Keratinocyte (primary cell): ENCODE measurements at regions not wholly inside any gene's neighbourhood (a gene's known extent, or its start where the extent isn't known, plus 50 kb on each side); places are given as distances from the start of the nearest gene placed in this dataset.

Experiments
- DNase-seq: peaks from one replicate; pipeline ENCODE4 v3.0.0-alpha.2; 2011; ENCODE audit warnings: low read depth, missing footprints, low spot score
- FAIRE-seq: peaks from 2 replicates; lab custom pipeline; 2011; peaks lifted over from hg19 to GRCh38; lab: Jason Lieb, UNC
- H2AFZ ChIP-seq: 2 replicates; pipeline ENCODE4 v1.6.0; 2012; ENCODE audit warnings: low read length, control low read depth, inconsistent platforms; ENCODE audit not compliant: control insufficient read depth
- H3K27ac ChIP-seq: 2 replicates; pipeline ENCODE4 v1.5.1; 2011; ENCODE audit warnings: low read length; ENCODE audit not compliant: control insufficient read depth, insufficient read depth
- H3K27me3 ChIP-seq: 3 replicates; pipeline ENCODE4 v1.6.0; 2011; ENCODE audit warnings: low read length; ENCODE audit not compliant: control insufficient read depth, insufficient read depth; ENCODE audit errors: extremely low read depth
- H3K36me3 ChIP-seq, 2 experiments: 2 replicates in 1 of 2; 3 replicates in 1 of 2; pipeline ENCODE4 v1.5.1; 2011; ENCODE audit warnings: low read length in 2 of 2, mild to moderate bottlenecking in 1 of 2; ENCODE audit not compliant: control insufficient read depth in 2 of 2, insufficient read depth in 2 of 2; ENCODE audit errors: extremely low read depth in 1 of 2
- H3K4me1 ChIP-seq: 3 replicates; pipeline ENCODE4 v1.5.1; 2011; ENCODE audit warnings: low read length; ENCODE audit not compliant: control insufficient read depth, insufficient read depth; ENCODE audit errors: extremely low read depth
- H3K4me2 ChIP-seq: 3 replicates; pipeline ENCODE4 v1.6.0; 2011; ENCODE audit warnings: low read depth, low read length; ENCODE audit not compliant: control insufficient read depth, insufficient read depth; ENCODE audit errors: extremely low read depth
- H3K4me3 ChIP-seq, 3 experiments: fragments of 200-600 bp in 1 of 3; sonication (generic) in 1 of 3; 2 replicates in 2 of 3; 3 replicates in 1 of 3; pipeline ENCODE4 v1.5.1; 2011 to 2016; ENCODE audit warnings: low read length in 3 of 3, mild to moderate bottlenecking in 3 of 3, control low read depth in 2 of 3, inconsistent platforms in 1 of 3, low read depth in 1 of 3, mixed read lengths in 1 of 3, mixed run types in 1 of 3, moderate library complexity in 1 of 3; ENCODE audit not compliant: control insufficient read depth in 2 of 3, insufficient read depth in 2 of 3; ENCODE audit errors: extremely low read depth in 1 of 3
- H3K79me2 ChIP-seq: 2 replicates; pipeline ENCODE4 v1.6.0; 2012; ENCODE audit warnings: low read length; ENCODE audit not compliant: control insufficient read depth, insufficient read depth
- H3K9ac ChIP-seq: 3 replicates; pipeline ENCODE4 v1.6.0; 2011; ENCODE audit warnings: low read length; ENCODE audit not compliant: control insufficient read depth, insufficient read depth; ENCODE audit errors: extremely low read depth
- H3K9me1 ChIP-seq: 3 replicates; pipeline ENCODE4 v1.6.0; 2011; ENCODE audit warnings: low read length; ENCODE audit not compliant: control insufficient read depth, insufficient read depth; ENCODE audit errors: extremely low read depth
- H3K9me3 ChIP-seq: 2 replicates; pipeline ENCODE4 v1.5.1; 2012; ENCODE audit warnings: low read depth, low read length; ENCODE audit not compliant: control insufficient read depth
- H4K20me1 ChIP-seq: 3 replicates; pipeline ENCODE4 v1.6.0; 2011; ENCODE audit warnings: low read length; ENCODE audit not compliant: control insufficient read depth, insufficient read depth; ENCODE audit errors: extremely low read depth
- EZH2 ChIP-seq: IDR thresholded peaks from one replicate; pipeline ENCODE4 v1.6.1; 2012; ENCODE audit warnings: inconsistent platforms, mild to moderate bottlenecking, low read length, moderate library complexity
- dilution Hi-C: fragments of 300-500 bp; cut with MboI; formaldehyde crosslinking; loops from one replicate; pipeline ENCODE4 v1.7.0; 2020; ENCODE audit warnings: low sequenced_read_pairs; ENCODE audit not compliant: extremely low pct_ligation_motif_present
- TF ChIP-seq, protein P1 (sequence below), 3 experiments: IDR thresholded peaks in 1 of 3; conservative IDR thresholded peaks in 1 of 3; optimal IDR thresholded peaks in 1 of 3; 2 replicates in 2 of 3; 3 replicates in 1 of 3; pipeline versions ENCODE3 to v1.5.1; 2011; ENCODE audit warnings: low read length in 3 of 3, mild to moderate bottlenecking in 3 of 3, moderate library complexity in 2 of 3, control low read depth in 1 of 3, inconsistent platforms in 1 of 3; ENCODE audit not compliant: insufficient read depth in 2 of 3; ENCODE audit errors: extremely low read depth in 1 of 3

DNA sequence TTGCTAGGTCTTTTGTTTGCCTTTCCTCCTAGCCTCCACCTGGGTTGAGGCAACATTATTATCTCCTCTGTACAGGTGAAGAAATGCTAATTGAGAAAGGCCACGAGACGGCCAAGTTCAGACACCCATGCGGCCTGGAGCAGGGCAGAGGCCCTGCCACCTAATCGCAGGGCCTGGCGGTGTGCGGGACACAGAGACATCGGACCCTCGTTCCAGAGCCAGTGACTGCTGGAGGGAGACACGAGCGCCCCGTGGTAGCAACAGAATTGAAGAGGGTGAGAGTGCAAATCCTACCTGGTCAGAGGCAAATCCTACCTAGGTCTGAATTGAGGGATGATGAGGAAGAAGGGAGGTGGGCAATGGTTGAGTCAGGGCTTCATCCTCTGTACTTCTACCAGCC is 113.8 kb upstream of the MEF2A start:
- Histone ChIP-seq H3K4me1 (peaks cover 34% of the 10 kb centered on the region), H3K79me2 (no peaks in the 10 kb centered on the region), H3K4me2 (no peak overlapping the region), H3K4me3 (no peak overlapping the region), H3K27ac (no peak overlapping the region), H3K36me3 (no peaks in the 10 kb centered on the region), H2AFZ (no peak overlapping the region), H3K9me3 (no peaks in the 10 kb centered on the region), H3K9ac (no peak overlapping the region), H3K9me1 (no peaks in the 10 kb centered on the region), H4K20me1 (no peaks in the 10 kb centered on the region), H3K27me3 (no peaks in the 10 kb centered on the region)
- no peak for TF ChIP-seq EZH2
- TF ChIP-seq, protein P1, sequence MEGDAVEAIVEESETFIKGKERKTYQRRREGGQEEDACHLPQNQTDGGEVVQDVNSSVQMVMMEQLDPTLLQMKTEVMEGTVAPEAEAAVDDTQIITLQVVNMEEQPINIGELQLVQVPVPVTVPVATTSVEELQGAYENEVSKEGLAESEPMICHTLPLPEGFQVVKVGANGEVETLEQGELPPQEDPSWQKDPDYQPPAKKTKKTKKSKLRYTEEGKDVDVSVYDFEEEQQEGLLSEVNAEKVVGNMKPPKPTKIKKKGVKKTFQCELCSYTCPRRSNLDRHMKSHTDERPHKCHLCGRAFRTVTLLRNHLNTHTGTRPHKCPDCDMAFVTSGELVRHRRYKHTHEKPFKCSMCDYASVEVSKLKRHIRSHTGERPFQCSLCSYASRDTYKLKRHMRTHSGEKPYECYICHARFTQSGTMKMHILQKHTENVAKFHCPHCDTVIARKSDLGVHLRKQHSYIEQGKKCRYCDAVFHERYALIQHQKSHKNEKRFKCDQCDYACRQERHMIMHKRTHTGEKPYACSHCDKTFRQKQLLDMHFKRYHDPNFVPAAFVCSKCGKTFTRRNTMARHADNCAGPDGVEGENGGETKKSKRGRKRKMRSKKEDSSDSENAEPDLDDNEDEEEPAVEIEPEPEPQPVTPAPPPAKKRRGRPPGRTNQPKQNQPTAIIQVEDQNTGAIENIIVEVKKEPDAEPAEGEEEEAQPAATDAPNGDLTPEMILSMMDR (optimal IDR thresholded peaks at IDR 0.05 in 1 of 3, IDR thresholded peaks at IDR 0.05 in 1 of 3, conservative IDR thresholded peaks at IDR 0.05 in 1 of 3; ENCODE audit: extremely low read depth in 1 of 3, insufficient read depth in 2 of 3, low read length in 3 of 3) = no peak
- no peak for FAIRE-seq
- DNase-seq = no peak
- dilution Hi-C loops = no loop called here

DNA sequence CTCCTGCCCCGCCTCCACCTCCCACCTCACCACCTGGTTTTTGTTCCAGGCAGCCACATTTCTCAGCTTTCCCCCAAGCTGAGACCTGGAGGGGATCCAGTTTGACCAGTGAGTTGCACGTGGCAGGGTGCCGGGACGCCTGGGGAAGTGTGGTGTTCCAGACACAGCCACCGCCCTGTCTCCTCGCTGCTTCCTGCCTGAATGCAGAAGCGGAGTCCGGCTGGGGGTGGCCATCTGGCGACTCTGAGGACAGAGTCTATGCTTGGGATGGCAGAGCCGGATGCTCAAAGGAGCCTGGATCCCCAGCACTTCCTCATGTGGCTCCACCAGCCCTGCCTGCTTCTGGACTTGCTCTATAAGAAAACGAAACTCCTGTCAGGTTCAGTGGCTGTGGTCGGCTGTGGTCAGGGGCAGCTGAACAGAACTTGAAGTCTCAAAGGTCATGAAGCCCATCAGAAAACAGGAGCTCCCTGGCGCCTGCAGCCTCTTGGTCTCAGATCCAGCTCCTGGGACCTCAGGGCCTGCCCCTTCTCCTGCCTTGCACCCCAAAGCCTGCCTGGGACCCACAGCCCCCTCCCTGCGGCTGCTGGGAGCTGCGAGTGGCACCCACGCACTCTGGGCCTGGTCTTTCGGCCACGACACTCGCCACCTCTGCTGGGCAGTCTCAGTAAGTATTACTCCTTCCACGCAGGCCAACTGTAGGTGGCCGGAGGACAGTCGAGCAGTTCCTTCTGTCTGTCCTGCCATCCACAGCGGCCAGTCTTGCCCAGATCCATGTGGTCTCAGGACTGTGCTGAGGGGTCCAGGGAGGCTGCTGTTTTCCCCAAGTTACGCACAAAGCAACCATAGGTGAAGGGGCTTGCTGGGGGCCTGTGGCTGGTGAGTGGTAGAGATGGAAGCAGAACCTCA is 112.8 kb upstream of the MEF2A start:
- H4K20me1 ChIP-seq = no peaks in the 10 kb centered on the region
- FAIRE-seq (no peak), DNase-seq (no peak)
- H3K9me3 ChIP-seq = no peaks in the 10 kb centered on the region
- no peaks in the 10 kb centered on the region for H3K9me1 ChIP-seq
- no peaks in the 10 kb centered on the region for H3K27me3 ChIP-seq
- H3K36me3 ChIP-seq = no peaks in the 10 kb centered on the region
- no peak overlapping the region for H2AFZ ChIP-seq
- no peak overlapping the region for H3K9ac ChIP-seq
- no peak overlapping the region for H3K4me2 ChIP-seq
- H3K79me2 ChIP-seq = no peaks in the 10 kb centered on the region
- TF ChIP-seq EZH2 = no peak
- TF ChIP-seq, protein P1 (optimal IDR thresholded peaks at IDR 0.05 in 1 of 3, IDR thresholded peaks at IDR 0.05 in 1 of 3, conservative IDR thresholded peaks at IDR 0.05 in 1 of 3; ENCODE audit: extremely low read depth in 1 of 3, insufficient read depth in 2 of 3, low read length in 3 of 3) = no peak
- H3K4me3 ChIP-seq = no peak overlapping the region
- H3K27ac ChIP-seq = no peak overlapping the region
- peaks cover 34% of the 10 kb centered on the region for H3K4me1 ChIP-seq
- dilution Hi-C loops = no loop called here
